ENCODE measurements at regions not wholly inside any gene's neighbourhood (a gene's known extent, or its start where the extent isn't known, plus 50 kb on each side); places are given as distances from the start of the nearest gene placed in this dataset.

DNA sequence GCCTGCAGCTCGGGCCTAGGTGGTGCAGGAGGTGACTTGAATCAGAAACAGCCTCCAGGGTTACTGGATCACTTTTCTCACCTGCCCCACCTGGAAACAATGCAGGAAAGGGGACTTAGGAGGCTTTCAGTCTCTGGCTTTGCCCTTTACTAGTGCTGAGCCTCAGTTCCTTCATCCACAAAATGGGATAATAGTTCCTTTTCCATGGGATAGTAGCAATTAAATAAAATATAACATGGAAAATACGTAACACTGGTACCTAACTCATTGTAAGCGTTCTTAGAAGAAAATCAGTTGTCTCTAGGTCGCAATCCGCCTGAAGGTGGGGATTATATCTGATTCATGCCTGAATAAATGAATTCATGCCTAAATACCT is 91.4 kb upstream of the CALM2 start:
- ATAC-seq (ENCODE audit: low read depth), result no peak
- Histone ChIP-seq H4K20me1 (ENCODE audit: control insufficient read depth, insufficient read depth, low read length, poor library complexity, severe bottlenecking) (no peaks in the 10 kb centered on the region), H3K4me3 (ENCODE audit: control extremely low read depth in 1 of 5, extremely low read depth in 1 of 5, insufficient read depth in 1 of 5, low read depth in 2 of 5, low read length in 4 of 5) (no peak overlapping the region), H3K36me3 (replicated peaks in 1 of 2; ENCODE audit: control extremely low read depth in 1 of 2, control insufficient read depth in 1 of 2, extremely low read depth in 1 of 2, insufficient read depth in 2 of 2, low read length in 1 of 2) (no peaks in the 10 kb centered on the region), H3K79me2 (ENCODE audit: control insufficient read depth, insufficient read depth, low read length) (no peaks in the 10 kb centered on the region), H3K4me2 (replicated peaks; ENCODE audit: low read depth, low read length, poor library complexity, severe bottlenecking) (no peak overlapping the region), H2AFZ (ENCODE audit: insufficient read depth, low read depth, low read length, poor library complexity, severe bottlenecking) (no peak overlapping the region), H3K9ac (ENCODE audit: low read length) (no peak overlapping the region), H3K9me3 (ENCODE audit: control extremely low read depth in 1 of 3, control insufficient read depth in 2 of 3, insufficient read depth in 1 of 3, low read length in 2 of 3) (no peaks in the 10 kb centered on the region), H3K27ac (ENCODE audit: low read length in 2 of 2) (no peak overlapping the region), H3K27me3 (replicated peaks in 1 of 4; ENCODE audit: control extremely low read depth in 1 of 4, control insufficient read depth in 3 of 4, insufficient read depth in 4 of 4, low read length in 3 of 4) (no peaks in the 10 kb centered on the region), H3K4me1 (ENCODE audit: control insufficient read depth in 2 of 2, insufficient read depth in 2 of 2, low read length in 2 of 2) (peaks cover 16 to 20% of the 10 kb centered on the region in 2 donors)
- no peak for DNase-seq
- TF ChIP-seq EZH2 (IDR thresholded peaks at IDR 0.05; ENCODE audit: borderline replicate concordance, insufficient read depth, low read depth, low read length, poor library complexity, severe bottlenecking), result no peak
- TF ChIP-seq, protein P1, sequence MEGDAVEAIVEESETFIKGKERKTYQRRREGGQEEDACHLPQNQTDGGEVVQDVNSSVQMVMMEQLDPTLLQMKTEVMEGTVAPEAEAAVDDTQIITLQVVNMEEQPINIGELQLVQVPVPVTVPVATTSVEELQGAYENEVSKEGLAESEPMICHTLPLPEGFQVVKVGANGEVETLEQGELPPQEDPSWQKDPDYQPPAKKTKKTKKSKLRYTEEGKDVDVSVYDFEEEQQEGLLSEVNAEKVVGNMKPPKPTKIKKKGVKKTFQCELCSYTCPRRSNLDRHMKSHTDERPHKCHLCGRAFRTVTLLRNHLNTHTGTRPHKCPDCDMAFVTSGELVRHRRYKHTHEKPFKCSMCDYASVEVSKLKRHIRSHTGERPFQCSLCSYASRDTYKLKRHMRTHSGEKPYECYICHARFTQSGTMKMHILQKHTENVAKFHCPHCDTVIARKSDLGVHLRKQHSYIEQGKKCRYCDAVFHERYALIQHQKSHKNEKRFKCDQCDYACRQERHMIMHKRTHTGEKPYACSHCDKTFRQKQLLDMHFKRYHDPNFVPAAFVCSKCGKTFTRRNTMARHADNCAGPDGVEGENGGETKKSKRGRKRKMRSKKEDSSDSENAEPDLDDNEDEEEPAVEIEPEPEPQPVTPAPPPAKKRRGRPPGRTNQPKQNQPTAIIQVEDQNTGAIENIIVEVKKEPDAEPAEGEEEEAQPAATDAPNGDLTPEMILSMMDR (IDR thresholded peaks at IDR 0.05), result no peak
- Mint-ChIP-seq H3K4me1 (peaks cover 20% of the 10 kb centered on the region), H3K27ac (no peak overlapping the region), H3K9me3 (ENCODE audit: insufficient read depth) (no peaks in the 10 kb centered on the region), H3K27me3 (no peaks in the 10 kb centered on the region), H3K4me3 (no peak overlapping the region)
- intact Hi-C loops (cut with micrococcal nuclease), result no loop called here
- ChIA-PET CTCF (interaction anchor here (0.6 kb wide), 1 partner anchor 120 kb away, joined by 3 read pairs; no protein-coding TSS in a partner anchor), POLR2A (no interaction called here)
- WGBS (ENCODE audit: insufficient coverage), result 100% methylated on average over 2 of the region's 5 CpGs

GRCh38 chr2:47266939-47267710 is 90.8 kb upstream of the CALM2 start:
- no peak for ATAC-seq (ENCODE audit: low read depth)

More at GRCh38 chr2:47266939-47267710, 90.8 kb upstream of the CALM2 start:
- no peaks in the 10 kb centered on the region for H3K9me3 ChIP-seq (ENCODE audit: control extremely low read depth in 1 of 3, control insufficient read depth in 2 of 3, insufficient read depth in 1 of 3, low read length in 2 of 3)
- intact Hi-C loops (cut with micrococcal nuclease), result no loop called here
- Mint-ChIP-seq H3K4me3 (no peak overlapping the region), H3K9me3 (ENCODE audit: insufficient read depth) (no peaks in the 10 kb centered on the region), H3K27ac (no peak overlapping the region), H3K27me3 (no peaks in the 10 kb centered on the region), H3K4me1 (peaks cover 18% of the 10 kb centered on the region)
- no peaks in the 10 kb centered on the region for H3K79me2 ChIP-seq (ENCODE audit: control insufficient read depth, insufficient read depth, low read length)
- H2AFZ ChIP-seq (ENCODE audit: insufficient read depth, low read depth, low read length, poor library complexity, severe bottlenecking), result no peak overlapping the region
- H3K27me3 ChIP-seq (replicated peaks in 1 of 4; ENCODE audit: control extremely low read depth in 1 of 4, control insufficient read depth in 3 of 4, insufficient read depth in 4 of 4, low read length in 3 of 4), result no peaks in the 10 kb centered on the region
- H3K4me2 ChIP-seq (replicated peaks; ENCODE audit: low read depth, low read length, poor library complexity, severe bottlenecking), result no peak overlapping the region
- no peak overlapping the region for H3K9ac ChIP-seq (ENCODE audit: low read length)
- no peaks in the 10 kb centered on the region for H4K20me1 ChIP-seq (ENCODE audit: control insufficient read depth, insufficient read depth, low read length, poor library complexity, severe bottlenecking)
- H3K27ac ChIP-seq (ENCODE audit: low read length in 2 of 2), result no peak overlapping the region
- no peaks in the 10 kb centered on the region for H3K36me3 ChIP-seq (replicated peaks in 1 of 2; ENCODE audit: control extremely low read depth in 1 of 2, control insufficient read depth in 1 of 2, extremely low read depth in 1 of 2, insufficient read depth in 2 of 2, low read length in 1 of 2)
- H3K4me1 ChIP-seq (ENCODE audit: control insufficient read depth in 2 of 2, insufficient read depth in 2 of 2, low read length in 2 of 2), result peaks cover 12 to 14% of the 10 kb centered on the region in 2 donors
- WGBS (ENCODE audit: insufficient coverage), result 73% methylated on average over 3 of the region's 8 CpGs
- H3K4me3 ChIP-seq (ENCODE audit: control extremely low read depth in 1 of 5, extremely low read depth in 1 of 5, insufficient read depth in 1 of 5, low read depth in 2 of 5, low read length in 4 of 5), result no peak overlapping the region
- TF ChIP-seq, protein P1 (IDR thresholded peaks at IDR 0.05), result no peak
- no peak for TF ChIP-seq EZH2 (IDR thresholded peaks at IDR 0.05; ENCODE audit: borderline replicate concordance, insufficient read depth, low read depth, low read length, poor library complexity, severe bottlenecking)
- CTCF ChIA-PET, result interaction anchor here (0.6 kb wide), 1 partner anchor 121 kb away, joined by 3 read pairs; no protein-coding TSS in a partner anchor
- POLR2A ChIA-PET, result no interaction called here
- DNase-seq, result no peak
